NCI-H2107 treated with DMSO at 0.1 percent for 48 hours (cell line): ENCODE measurements at regions not wholly inside any gene's neighbourhood (a gene's known extent, or its start where the extent isn't known, plus 50 kb on each side); places are given as distances from the start of the nearest gene placed in this dataset.

ENCODE experiments used
- DNase-seq: peaks from one replicate; lab custom pipeline; 2025; ENCODE audit not compliant: unreplicated experiment; lab: John Stamatoyannopoulos, UW

DNA sequence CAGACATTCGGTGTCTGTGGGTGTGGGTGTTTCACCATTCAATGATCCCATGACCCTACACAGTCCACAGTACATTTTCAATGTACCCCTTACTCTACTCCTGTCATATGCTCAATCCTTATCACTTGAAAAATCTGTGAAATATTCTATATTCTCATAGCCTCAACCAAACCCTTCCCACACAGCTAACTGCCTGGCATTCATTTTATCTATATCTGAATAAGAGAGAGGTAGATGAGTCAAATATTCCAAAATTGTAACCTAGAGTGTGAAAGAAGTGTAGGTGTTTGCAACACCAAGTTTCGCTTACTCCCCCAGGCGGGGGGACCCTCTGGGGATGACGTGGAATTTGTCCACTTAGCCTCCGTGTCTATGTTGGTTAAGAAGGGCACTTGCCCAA lies 354.8 kb downstream of the ETS1 start:
- no peak for DNase-seq

DNA sequence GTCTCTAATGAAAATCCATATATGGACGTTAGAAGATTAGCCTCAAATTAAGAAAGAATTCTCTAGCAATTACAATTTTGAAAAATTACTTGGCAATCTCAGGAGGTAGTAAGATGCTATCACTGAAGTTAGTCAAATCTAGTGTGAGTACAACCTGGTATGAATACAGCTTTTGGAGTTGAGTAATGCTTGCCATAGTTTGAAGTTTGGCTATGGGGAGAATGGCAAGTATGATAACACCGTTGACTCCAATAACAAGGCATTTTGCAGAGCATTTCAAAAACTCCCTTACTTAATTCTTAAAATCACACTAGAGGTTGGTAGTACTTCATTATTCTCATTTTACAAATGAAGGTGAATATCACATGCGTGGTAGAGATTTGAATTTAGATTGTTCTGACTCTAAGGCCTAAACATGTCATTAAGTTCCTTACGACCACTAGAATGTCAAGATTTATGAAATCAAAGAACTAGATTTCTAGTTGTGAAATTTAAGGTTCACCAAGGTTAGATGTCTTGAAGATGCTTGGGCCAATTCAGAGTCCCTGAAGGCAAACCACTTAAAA lies 355.4 kb downstream of the ETS1 start:
- DNase-seq: no peak

DNA sequence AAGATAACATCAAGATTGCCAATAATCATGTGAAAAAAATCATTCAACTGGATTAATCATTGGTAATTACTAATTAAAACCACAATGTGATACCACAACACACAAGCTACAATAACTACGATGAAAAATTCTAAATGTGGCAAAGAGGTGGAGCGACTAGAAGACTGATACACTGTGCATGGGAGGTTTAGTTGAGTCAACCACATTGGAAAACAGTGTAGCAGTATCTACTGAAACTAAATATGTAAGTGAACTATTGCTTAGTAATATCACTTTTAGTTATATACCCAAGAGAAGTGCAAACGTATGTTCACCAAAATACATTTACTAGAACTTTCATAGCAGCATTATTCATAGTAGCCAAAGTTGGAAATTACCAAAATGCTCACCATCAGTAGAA lies 359.9 kb downstream of the ETS1 start:
- no peak for DNase-seq

DNA sequence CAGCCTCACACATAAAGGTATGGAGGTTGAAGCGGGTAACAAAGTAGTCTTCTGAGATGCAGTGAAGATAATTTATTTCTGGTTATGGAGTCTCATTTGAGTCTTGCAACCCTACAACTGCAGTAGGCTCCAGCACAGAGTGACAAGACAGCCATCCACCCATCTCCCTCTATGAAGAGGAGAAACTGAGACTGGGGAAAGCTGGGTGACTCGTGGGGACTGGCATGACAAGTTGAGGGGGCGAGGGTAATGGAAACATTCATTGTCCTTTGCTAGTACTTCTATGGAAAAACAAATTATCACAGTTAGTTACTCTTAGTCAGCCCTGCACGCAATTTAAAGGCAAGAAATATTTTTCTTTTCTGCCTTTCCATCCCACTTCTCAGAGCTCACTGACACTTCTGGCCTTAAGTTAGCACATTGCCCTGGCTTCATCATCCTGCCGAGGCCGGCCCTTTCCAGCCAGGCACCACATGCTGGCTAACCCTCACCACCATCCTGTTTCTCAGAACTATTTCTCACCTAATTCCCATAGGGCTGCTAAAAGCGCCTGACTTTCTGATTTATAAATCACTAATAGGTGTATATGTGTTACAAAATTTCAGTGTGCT lies 361.1 kb downstream of the ETS1 start:
- DNase-seq: no peak

DNA sequence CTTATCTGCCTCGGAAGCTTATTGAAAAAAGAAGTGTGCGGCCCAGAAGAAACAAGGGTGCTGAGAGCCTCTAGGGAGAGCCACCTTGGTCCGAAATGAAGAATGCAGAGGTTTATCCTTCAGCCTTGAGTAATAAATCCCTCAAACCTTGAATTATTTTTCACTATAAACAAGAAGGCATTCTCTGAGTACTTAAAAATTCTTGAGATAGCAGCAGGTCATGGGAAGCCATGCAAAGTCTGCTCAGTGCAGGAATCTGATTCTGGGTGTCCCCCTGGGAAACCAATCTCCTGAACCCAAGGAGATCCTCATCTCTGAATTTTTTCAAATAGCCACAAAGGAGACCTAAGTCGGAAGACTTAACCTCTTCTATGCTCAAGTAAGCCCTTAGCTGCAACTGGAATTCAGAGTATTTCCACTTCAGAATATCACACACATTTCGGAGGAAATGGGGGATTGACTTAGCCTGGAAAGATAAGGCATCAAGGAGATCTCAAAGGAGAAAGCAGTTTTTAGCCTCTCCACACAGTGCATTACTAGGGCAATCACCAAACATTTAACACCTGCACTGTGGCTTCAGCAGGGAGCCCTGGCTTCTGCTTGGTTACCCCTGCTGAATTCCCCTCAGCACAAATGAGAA lies 365.0 kb downstream of the ETS1 start:
- no peak for DNase-seq

DNA sequence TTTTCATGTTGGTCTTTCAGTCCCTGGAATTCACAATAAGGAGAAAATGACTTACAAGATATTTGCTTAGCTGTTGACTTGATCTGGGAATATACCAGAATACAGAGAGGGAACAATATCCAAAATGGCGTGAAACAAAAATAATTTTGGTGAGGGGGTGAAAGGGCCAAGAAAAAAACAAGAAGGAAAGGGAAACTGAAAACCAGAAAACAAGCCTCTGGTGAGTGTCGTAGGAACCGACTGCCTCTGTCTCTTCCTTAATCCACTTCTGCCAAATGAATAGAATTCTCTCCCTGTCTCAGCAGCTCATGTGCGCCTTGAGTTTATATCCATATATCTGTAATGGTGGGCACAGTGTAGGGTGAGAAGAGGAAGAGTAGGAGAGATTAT lies 367.6 kb downstream of the ETS1 start:
- no peak for DNase-seq

DNA sequence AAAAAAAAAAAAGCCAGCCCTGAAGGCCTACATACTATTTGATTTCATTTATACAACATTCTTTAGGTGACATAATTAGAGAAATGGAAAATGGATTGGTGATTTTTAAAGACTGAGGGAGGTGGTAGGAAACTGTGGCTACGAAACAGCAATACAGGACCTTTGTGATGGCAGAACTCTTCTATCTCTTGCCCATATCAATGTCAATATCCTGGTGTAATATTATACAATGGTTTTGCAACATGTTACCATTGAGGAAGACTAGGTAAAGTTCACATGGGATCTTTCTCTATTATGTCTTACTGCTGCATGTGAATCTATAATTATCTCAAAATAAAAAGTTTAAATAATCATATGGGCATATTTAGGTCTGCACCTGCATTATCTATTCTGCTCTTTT lies 371.2 kb downstream of the ETS1 start:
- no peak for DNase-seq

DNA sequence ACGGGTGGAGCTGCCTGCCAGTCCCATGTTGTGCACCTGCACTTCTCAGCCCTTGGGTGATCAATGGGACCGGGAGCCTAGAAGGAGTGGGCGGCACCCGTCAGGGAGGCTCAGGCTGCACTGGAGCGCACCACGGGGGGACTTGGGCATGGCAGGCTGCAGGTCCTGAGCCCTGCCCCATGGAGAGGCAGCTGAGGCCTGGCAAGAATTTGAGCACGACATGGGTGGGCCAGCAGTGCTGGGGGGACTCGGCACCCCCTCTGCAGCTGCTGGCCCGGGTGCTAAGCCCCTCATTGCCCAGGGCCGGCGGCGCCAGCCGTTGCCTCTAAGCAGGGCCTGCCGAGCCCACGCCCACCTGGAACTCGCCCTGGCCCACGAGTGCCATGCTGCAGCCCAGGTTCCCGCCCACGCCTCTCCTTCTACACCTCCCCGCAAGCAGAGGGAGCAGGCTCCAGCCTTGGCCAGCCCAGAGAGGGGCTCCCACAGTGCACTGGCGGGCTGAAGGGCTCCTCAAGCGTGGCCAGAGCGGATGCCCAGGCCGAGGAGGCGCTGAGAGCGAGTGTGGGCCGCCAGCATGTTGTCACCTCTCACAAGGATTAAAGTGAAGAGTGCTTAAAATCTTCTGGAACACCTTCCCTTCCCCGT lies 372.0 kb downstream of the ETS1 start:
- DNase-seq: no peak

DNA sequence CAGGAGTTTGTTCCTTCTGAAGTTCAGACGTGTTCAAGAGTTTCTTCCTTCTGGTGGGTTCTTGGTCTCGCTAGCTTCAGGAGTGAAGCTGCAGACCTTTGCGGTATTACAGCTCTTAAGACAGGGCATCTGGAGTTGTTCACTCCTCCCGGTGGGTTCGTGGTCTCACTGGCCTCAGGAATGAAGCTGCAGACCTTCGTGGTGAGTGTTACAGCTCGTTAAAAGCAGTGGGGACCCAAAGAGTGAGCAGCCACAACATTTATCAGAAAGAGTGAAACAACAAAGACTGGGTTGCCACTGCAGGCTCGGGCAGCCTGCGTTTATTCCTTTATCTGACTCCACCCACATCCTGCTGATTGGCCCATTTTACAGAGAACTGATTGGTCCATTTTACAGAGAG lies 373.1 kb downstream of the ETS1 start:
- DNase-seq: no peak

DNA sequence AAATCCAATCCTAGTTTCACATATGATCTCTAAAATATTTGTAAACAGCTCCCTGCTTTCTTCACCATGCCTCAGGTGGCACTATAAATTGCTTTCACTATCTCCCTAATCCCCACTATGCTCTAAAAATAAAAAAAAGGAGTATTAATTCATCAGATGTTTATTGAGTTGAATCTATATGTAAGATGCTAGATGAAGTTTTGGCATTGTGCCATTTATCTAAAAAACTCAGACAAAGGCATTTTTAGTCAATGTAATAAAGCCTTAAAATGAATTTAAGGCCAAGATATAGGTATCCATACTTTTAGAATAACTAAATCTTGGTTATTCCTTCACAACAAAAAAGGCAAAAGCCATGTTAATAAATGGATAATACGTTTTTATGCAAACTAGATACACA lies 373.9 kb downstream of the ETS1 start:
- no peak for DNase-seq

DNA sequence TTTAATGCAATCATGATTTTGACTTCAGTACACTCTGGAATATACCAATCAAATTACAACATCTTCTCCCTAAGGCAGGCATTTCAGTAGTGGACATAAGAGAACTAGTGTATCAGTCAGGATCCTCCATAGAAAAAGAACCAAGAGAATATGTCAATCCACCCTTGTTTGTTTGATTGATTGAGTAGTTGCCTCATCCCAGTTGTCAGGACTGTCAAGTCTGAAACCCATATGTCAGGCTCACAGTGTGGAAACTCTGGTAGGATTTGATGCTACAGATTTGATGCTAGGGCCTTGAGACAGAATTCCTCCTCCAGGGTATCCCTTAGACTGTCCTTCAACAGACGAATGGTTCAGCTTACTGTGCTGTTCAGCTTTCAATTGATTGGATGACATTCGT lies 375.0 kb downstream of the ETS1 start:
- DNase-seq: no peak

DNA sequence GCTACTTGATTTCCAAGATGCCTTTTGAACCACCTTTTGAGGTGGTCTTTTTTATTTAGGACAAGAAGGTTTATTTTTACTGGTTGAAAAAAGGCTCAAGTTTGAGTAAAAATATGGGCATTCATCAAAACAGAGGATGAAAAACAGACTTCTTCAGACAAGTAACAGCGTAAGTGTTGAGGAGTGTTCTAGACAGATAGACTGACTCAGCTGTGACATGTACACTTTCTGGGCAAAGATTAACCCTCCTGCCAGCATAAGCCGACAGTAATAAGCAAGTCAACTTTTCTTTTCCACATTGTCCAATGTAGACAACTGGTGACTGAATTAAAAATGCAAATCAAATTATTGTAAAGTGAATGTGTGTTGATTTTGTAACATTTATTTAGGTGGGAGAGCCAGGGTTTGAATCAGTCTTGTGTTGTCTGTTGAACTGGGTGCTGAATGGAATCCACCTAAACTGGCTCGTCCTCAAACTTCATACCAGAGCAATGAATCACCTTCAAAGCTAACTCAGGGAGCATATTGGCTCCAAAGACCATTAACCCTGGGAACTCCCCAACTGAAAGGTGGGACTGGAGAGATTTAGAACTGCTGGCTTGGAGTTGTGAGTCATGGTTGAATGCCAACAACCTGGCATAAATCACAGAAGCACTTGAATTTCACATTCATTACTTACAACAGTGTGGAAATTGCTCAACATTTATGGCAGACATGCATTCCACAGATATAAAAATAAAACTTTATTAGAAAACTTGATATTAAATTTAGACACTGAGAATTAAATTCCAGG lies 377.0 kb downstream of the ETS1 start:
- no peak for DNase-seq

DNA sequence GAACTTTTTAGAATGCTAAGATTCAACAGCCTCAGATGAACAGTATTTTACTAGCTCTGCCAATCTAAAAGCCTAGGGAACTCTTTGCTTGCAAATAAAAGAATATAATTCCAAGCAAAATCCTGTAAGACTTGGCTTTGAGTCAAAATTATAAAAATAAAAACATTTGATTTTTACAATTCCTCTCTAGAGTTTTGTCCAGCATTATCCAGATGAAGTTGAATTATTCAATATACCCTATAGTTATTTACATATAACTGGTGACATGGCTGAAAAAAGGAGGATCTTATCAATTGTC lies 378.3 kb downstream of the ETS1 start:
- DNase-seq: no peak

DNA sequence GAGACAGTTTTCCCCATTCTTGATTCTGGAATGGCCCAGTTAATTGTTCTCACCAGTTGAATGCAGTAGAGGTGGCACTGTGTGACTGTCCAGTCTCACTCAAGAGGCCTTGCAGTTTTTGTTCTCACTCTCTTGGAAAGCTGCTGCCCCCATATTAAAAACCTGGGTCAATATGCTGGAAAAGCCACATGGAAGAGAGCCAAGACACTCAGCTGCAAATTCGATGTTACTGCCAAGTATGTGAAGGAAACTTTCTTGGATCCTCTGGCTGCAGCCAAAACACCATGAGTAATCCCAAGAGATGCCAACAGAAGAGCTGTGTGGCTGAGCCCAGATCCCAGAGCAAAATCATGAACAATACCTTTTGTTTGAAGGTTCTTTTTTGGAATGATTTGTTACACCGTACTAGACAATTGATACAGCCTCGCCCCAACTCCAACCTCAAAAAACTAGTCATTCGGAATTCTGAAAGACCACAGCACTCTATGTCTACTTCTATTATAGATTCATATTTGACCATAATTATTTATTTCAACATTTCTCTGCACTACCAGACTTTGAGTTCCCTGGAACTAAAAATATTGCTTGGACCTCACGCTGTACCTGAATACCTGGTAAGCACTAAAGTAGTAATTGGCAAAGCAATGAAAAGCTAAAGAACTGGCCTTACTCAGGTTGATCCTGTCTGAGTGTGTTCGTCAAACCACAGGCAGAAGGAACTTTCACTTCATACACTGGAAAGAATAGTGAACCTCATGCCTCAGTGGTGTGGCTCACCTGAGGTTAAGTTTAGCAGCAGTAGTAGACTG lies 378.8 kb downstream of the ETS1 start:
- DNase-seq: no peak

DNA sequence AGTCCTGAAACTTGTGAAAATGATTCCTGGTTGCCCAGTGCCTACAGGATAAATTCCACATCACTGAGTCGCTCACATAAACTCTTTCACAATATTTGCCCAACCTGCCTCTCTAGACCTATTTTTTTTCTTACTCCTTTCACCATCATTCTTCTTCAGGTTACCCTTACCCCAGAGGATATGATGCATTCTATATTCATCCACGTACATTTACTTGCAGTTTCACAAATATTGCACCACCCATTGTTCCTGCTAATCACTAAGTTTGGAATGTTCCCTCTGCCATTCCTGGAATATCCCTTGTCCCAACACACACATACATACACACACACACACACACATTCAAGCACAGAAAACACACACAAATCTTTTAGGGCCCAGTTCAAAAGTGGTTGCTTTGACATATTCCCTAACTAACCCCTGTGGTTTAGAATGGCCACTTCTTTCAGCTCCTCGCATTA lies 379.5 kb downstream of the ETS1 start:
- DNase-seq: no peak

DNA sequence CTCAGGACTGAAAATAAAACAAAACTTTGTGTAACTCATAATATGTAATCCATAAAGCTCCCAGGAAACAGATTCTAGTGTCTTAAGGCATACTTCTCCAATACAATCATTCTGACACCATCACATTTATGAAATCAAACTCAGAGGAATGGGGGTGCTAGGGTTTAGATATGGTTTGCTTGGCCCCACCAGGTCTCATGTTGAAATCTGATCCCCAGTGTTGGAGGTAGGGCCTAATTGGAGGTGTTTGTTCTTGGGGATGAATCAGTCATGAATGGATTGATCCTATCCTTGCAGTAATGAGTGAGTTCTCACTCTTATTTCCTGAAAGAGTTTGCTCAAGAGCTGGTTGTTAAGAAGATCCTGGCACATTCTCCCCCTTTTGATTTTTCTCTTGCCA lies 380.9 kb downstream of the ETS1 start:
- DNase-seq: no peak

DNA sequence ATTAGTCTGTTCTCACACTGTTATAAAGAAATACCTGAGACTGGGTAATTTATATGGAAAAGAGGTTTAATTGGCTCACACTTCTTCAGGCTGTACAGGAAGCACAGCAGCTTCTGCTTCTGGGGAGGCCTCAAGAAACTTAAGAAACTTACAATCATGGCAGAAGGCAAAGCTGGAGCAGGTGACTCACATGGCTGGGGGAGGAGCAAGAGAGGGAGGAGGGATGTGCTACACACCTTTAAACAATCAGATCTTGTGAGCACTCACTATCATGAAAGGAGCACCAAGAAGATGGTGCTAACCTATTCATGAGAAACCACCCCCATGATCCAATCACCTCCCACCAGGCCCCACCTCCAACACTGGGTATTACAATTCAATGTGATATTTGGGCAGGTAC lies 381.6 kb downstream of the ETS1 start:
- no peak for DNase-seq

DNA sequence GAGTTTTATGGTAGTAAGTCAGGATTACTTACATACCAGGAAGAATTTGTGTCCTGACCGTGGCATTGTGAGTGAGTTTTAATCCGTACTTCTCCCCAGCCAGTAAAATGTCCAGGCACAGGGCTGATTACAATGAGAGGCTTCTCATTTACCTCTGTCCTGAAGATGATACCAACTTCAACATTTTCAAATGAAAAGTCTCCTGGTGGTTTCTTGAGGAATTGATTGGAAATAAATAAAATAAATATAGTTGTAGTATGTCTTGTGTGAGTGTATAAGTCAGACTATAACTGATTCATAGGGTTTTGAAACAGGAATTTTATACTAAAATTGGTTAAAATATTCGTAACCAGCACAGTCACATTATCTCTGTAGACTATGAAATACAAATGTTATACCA lies 382.5 kb downstream of the ETS1 start:
- no peak for DNase-seq

DNA sequence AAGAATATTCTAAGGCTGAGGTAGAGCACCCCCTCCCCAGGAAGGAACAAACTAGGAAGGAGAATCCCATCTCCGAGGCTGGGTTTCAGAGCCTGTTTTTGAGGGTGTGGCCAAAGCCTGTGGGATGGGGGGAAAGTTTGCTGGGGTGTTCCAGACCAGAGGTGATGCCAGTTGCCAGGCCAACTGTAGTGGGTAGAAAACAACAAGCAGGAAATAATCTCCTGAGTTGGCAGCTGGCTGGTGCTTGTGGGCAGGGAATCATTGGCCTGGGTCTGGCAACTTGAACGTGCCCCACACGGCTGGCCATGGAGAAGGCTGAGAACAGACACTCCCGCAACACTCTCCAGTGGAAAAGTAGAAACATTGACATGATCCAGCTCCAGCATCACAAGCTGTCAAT lies 385.6 kb downstream of the ETS1 start:
- no peak for DNase-seq

DNA sequence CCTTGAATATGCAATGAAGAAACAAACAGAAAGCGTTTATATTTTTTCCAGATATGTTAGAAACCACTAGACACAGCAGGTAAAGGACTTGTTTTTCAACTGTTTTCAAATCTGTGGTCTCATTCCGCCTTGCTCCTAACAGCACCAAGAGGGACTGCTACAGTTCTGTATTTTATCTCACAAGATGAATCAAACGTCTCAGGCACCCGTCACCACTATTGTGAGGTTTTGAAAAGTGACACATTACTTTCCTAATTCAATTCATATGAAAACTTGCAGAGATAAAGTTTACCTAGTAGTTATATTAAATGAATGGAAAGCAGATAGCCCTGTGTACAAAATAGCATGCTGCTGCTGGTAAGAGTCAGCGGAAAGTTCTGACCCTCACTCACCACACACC lies 386.3 kb downstream of the ETS1 start:
- no peak for DNase-seq

DNA sequence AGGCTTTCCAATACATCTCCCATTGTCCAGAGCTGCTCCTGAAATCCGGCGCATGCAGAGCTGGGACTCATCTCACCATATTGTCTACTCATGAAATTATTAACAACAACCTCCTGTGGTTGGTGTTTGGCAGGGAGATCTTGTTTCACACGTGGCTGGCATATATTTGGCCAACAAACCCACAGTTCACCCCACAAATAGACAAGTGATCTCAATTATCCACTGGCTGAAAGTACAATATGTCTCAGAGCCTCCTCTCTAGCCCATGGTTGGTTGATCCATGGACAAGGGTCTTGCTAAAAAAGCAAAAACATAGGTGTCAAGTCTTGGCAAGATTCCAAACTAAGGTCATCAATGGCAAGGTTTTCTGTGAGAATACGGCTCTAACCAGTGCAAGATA lies 386.9 kb downstream of the ETS1 start:
- DNase-seq: no peak
